GM18867 (cell line): ENCODE measurements at regions not wholly inside any gene's neighbourhood (a gene's known extent, or its start where the extent isn't known, plus 50 kb on each side); places are given as distances from the start of the nearest gene placed in this dataset.
"Not testable (repeated sequence)": the region's sequence is repeated elsewhere in the genome, so short reads cannot be mapped to it uniquely, and the experiment has no call there.

Experiments used
- ATAC-seq: cut with Tn5 transposase; IDR thresholded peaks from one replicate; pipeline ENCODE4 v1.9.1; 2021; ENCODE audit warnings: mild to moderate bottlenecking, moderate library complexity; ENCODE audit not compliant: unreplicated experiment

DNA sequence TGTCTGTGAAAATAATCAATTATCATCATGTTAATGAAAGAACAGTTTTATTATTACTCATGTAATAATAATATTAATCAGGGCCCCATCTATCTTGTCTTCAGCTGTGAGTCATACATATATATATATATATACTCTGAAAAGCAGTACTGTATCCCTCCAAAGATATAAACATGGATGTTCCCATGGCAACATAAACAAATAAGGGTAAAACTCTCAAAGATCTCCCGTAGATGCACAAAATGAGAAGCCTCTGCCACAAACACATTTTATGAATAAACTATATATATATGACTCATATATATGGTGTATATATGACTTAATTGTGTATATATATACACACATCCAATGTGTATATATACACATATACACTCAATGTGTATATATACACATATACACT is 163.8 kb upstream of the ARHGEF26 start:
- ATAC-seq, result no peak

DNA sequence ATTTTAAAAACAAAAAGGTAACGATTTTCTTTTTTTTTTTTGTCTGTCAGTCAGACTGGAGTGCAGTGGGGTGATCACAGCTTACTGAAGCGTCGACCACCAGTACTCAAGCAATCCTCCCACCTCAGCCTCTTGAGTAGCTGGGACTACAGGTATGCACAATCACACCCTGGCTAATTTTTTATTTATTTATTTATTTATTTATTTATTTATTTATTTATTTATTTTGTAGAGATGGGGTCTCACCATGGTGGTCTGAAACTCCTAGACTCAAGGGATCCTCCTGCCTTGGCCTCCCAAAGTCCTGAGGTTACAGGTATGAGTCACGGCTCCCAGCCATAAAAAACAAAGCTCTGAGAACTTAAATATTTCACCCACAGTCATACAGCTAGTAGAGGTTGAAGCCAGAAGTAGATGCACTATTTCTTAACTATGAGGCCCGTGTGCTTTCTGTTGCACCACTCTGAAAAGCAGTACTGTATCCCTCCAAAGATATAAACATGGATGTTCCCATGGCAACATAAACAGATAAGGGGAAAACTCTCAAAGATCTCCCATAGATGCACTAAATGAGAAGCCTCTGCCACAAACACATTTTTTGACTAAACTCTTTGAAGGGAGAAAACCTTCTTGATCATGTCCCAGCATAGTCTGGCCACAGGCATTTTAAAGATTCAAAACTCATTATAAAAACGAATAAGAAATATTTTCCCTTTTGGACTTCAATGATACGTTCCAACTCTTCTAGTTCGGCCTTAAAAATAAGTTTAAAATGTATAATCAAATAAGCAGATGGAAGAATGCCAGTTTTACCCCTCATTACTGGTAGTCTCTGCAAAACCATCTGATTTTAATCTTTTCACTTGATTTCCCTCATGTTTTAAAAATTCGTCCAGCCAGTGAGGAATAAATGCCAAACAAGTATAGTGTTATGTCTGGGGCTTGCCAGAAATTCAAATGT is 162.3 kb upstream of the ARHGEF26 start:
- ATAC-seq, result no peak

DNA sequence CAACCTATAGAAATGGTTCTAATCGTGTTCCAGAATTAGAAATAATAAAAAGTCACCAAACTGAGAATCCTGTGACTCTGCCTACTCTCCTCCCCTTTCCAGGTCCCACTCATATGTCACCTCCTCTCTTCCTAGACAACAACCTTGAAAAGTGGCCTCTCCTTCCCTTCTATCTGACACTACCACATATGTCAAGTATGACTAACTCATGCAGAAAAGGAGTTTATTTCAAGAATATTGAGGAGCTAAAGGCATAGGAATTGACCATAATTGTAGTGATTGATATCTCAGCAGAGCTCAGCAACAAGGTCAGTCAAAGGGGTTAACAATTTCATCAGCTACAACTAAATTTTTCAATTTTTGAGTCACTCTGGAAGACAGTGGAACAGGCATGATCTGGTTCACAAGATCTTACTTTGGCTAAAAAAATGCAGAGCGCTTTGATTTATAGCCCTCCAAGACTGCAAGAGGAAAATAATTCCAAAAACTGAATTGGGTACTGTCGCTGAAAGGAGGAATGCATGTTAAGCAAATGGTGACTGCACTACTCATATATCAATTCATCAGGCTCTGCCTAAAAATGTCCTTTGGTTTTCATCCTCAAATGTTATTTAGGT is 160.6 kb upstream of the ARHGEF26 start:
- no peak for ATAC-seq

DNA sequence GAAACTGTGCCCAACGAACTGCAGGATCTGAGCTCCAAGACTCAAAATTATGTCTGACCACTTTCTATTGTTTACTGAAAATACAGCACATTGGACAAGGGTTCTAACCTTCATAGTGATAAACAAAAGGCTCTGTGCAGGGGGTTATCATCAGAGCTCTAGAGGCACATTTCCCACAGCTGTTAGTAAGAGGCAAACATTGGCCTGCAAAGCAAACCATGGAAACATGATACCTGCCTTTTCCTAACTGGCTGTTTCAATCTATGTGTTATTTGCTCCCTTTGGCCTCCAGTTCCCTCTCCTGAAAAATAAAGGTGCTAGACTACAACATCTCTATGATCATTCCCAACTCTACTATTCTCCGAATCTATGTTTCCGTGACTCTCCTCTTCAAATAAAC is 159.7 kb upstream of the ARHGEF26 start:
- no peak for ATAC-seq

DNA sequence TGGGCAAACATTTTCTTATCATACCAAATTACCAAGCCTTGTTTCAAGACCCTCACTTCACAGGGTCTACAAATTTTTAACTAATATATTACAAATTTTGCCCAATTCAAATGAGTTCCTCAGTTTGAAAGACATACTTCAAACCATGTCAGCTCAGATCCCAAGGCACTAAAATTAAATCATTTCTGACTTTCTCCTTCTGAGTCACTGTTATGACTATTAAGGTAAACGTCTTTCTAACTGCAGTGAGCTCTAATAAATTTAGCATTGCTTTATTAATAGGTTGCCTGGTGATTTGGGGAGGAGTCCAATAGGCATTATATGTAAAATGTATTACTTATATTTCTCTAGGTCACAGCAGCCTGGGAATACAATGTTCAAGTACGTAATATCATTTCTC is 158.2 kb upstream of the ARHGEF26 start:
- ATAC-seq, result no peak

DNA sequence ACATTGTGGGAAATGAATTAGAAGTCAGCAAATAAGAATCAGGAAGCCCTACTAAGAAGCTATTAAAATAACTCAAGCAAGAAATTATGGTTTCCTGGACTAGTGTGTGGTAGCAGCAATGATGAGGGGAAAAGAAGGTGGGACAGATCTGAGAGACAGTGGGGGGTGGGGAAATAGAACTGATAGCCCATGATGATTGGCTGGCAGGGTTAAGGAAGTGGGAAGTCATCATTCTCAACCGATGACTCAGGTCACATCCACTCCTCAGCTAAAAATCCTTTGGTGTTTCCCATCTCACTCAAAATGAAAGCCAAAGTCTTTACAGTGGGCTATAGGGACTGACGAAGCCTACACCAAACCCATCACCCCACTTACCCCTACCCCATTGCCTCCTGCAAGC is 153.9 kb upstream of the ARHGEF26 start:
- ATAC-seq, result no peak

DNA sequence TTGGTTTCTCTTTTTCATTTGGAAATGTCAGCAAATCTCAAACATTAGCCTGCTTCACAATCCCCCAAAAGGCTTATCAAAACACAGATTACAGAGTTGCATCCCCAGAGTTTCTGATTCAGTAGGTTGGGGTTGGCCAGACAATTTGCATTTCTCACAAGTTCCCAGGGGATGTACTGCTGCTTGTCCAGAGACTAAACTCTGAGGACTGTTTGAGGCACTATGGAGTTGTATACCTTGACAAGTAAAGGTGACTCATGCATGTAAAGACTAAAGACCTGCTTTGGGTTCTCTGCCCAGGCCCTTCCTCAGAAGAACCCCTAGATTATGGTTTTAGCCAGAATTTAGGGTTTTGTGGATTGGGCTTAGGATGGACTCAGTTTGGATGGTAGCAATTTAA is 151.1 kb upstream of the ARHGEF26 start:
- ATAC-seq, result no peak

DNA sequence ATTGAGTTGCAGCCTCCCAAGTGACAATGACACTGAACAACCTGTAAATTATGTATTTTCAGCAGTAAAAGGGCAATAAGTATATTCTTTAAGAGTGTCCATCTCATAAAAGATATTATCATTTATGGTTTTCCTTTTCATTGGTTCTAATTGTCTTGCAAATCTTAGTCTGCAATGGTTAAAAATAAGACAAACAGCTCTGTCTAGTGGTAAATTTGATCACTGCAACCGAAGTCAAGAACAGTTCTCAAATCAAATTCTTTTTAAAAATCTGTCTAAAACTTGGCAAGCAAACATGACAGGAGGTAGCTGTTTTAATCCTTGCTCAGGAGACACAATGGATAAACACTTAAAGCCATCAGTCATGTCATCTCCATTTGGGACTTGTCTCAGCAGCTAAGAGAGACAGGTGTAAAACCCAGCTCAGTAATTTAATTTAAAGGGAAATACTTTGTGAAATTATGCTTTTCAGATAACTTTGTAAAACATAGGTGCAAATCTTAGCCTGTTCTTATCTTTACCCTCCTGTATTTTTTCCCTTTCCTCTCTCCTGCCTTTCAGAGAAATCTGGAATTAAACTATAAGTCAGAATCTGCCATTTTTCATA is 150.3 kb upstream of the ARHGEF26 start:
- ATAC-seq, result no peak

DNA sequence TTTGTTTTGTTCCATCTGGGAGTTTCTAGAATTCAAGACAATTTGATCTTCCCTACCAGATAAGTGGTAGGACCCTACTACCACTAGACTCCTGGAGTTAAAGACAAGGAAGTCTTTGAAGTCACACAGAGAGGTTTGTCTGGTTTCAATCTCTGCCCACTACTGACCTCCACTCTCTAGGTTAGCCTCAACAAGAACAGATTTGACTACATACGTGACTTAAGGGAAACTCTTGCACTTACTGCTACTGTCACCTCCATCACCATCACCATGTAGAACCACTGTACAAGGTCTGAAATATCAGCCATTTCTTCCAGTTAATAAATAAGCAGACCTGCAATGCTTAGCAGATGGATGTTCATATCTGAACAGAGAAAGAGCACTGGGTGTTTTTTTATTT is 148.3 kb upstream of the ARHGEF26 start:
- peak; percentile 59 for ATAC-seq

DNA sequence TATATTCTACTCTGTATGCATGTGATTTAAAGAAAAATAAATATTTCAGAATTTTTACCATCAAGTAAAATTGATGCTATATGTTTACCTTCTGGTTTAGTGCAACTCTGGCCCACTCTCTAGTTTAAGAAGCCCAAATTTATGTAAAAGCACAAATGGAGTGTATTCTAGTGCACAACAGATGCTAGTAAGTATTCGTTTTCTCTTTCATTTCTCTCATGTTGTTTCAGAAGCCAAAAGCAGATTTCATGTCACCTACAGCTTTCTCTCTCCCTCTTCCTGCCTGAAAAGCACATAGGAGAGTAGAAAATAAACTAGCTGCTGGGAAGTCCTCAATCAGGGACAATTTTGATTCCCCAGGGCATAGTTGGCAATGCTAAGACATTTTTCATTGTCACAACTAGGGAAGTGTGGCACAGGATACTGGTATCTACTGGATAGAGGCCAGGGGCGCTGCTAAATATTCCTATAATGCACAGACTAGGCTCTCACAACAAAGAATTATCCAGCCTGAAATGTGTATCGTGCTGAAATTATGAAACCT is 147.4 kb upstream of the ARHGEF26 start:
- peak; percentile 69 for ATAC-seq

DNA sequence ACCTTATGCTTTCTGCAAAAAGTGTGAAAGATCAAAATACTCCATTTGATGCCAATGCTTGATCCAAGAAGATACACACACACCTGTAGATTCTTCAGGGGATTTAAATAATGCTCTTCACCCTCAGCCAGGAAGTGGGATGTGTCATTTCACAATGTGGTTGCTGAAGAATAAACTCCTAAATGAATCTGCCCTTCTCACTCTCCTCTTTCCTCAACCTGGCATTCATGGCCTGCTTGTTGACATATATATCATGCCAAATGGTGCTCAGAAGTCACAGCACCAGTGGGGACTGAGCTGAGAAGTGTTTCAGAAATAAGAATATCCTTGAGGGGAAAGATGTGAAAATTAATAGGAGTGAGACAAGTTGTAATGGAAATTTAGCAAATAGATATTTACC is 146.6 kb upstream of the ARHGEF26 start:
- peak; percentile 33 for ATAC-seq

DNA sequence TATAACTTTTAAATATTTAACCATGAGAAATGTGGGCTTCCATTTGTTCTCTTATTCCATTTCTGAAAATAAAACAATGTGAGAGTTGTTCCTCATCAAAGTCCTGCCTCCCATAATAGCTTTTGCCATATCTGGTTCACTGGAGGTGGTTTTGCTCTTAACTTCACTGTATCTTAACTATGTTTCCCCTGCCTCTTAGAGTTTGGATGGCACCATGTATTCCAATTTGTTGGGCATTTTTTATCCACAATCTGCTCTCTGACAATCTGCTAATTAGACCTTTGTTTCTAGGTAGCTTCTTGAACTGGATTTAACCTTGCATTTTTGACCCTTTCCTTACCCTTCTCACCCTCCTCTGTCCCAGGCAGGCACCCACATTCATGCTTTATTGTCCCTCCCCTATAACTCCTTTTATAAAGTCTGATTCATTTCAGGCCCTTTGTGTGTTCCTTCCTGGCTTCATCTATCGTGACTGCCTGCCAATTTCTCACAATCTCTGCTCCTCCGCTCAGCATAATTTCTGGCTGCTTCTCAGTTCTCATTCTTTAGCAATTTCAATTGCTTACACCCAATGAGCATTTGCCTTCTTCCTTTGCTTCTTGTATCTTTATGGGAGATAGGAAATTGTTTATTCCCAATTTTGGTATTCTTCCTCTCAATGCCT is 144.2 kb upstream of the ARHGEF26 start:
- no peak for ATAC-seq

DNA sequence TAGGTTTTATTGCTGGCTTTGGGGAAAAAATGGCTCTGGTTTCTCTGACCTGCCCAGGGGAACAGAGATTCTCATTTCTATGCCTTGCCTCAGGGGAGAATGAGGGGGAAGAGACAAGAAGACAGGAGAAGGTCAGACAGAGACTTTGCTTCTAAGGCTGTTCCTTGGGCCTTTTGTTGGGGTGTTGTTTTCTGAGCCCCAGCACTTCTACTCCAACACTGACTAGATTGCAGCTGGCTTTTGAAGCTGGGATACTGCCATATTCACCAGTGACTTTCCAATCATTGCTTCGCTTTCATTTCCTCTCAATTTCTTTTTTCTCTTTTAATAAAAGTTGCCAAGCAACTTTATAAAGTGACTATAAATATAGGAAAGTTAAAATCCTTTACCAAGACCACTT is 143.2 kb upstream of the ARHGEF26 start:
- no peak for ATAC-seq

DNA sequence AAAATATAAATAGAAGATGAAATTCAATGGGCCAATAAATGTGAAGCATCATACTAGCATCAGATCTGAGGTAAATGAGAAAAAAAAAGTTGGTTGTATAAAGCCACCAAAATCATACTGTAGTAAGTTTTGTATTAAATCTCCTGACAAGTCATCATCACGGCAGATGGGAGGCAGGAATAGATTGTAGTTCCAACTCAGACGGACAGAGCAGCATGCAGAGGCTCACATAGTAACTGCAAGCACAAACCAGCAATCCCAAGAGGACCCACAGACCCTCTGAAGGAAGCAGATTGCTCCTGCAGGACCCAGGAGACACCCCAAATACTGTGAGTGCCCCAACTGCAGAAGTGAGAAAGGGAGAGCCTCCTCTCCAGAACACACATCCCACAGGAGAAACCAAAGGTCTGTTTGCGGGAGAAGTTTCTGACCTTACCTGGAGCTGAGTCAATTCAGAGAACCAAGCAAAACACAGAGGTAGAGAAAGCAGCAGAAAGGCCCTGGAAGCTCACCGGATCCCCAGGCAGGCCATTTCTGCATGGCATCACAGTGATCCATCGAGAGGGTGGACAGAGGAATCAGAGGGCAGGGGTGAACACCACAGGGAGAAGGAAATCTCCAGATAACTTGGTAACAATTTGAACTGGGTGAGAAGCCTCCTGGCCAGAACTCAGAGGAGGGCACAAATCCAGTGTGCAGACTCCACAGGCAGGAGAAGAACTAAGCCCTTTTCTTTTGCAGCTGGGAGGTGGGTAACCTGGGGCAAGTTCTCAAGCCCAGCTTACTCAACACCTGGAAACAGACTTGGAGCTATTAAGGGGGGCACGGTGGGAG is 141.6 kb upstream of the ARHGEF26 start:
- ATAC-seq, result no peak

DNA sequence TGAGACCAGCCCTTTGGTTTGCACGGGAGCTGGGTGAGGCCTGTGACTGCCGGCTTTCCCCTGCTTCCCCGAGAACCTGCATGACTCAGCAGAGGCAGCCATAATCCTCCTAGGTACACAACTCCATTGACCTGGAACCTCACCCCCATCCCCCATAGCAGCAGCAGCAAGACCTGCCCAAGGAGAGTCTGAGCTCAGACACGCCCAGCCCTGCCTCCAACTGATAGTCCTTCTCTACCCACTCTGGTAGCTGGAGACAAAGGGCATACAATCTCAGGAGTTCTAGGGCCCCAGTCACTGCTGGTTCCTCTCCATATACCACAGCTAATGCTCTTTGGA is 141.0 kb upstream of the ARHGEF26 start:
- no peak for ATAC-seq

DNA sequence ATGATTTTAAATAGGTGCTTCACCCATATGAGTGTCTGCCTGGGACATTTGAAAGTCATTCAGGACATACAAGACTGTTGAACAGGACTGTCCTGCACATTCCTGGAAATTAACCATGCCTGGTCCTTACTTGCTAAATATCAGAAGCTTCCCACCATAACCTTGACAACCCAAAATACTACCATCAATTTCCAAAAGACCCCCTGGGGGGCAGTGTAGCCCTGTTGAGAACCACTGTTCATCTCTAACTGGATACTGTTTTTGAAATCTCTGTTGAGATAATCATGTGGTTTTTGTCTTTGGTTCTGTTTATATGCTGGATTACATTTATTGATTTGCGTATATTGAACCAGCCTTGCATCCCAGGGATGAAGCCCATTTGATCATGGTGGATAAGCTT is 123.8 kb upstream of the ARHGEF26 start:
- not testable (repeated sequence) for ATAC-seq

DNA sequence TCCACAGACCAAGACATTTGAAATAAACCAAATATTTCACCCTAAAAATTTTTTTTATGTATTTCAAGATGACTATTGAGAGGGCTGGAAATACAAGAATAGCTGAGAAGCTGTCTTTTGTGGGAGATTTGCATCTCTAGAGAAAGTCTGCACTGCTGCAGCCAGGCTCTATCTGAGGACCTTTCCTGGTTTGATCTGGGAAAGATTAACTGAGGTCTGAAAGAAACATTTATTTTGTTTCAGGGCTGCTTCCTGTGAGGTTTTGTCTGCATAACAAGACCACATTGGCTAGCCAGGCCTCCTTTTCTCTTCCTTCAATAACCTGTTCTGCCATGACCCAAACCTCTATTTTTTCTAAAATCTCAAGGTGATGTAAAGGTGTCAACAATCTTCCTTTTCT is 117.5 kb upstream of the ARHGEF26 start:
- ATAC-seq, result no peak

DNA sequence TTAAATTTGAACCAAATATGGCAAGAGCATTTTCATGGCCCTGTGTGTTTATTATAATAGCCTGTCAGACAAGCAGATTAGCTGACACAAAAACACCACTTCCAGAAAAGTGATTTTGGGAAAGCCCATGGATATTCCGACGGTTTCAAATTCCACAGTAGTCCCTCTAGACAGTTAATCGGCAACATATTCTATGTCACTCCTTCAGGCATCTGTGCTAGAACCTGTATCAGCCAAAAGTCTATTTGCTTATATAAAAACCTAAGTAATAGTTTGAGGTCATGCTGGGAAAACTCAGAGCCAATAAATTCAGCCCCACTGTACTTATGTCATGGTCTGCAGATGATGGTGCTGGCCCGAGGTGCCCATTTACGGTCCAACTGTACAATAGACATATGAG is 110.2 kb upstream of the ARHGEF26 start:
- ATAC-seq, result no peak

DNA sequence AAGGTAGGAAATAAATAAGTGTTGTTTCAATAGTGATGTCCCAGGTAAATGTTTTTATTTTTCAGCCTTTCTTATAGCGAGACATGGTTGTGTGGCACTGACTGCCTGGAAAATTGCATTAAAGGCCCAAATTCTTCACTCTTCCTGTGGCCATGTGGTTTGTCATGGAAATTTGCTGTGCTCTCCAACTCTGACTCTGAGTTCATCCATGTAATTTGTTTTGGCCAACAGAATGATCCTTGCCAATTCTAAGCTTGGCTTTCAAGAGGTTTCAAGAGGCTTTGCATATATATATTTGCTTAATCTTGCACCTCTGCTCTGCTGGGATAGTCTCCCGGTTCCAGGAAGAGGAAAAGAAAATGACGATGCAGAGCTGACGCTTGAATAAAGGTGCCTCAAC is 107.5 kb upstream of the ARHGEF26 start:
- no peak for ATAC-seq

DNA sequence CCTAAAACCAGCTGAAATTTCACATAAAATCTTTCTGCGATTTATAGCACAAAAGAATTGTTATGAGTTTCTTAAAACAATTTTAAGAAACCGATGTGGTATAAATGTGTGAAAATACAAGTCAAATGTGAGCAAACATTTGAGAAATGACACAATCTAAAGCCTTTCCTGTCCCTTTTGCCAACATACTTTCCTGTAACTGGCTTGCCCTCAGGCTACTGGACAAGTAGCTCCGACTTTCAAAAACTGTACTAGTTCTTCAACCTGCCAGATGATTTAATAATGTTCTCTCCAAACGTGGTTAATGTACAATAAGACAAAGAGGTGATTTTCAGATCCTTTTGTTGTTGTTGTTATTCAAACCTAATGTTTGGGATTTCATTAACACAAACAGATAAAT is 105.9 kb upstream of the ARHGEF26 start:
- ATAC-seq, result no peak
